Uterus (tissue), 2 donors: ENCODE measurements at regions not wholly inside any gene's neighbourhood (a gene's known extent, or its start where the extent isn't known, plus 50 kb on each side); places are given as distances from the start of the nearest gene placed in this dataset.

Experiments used
- POLR2A ChIP-seq, 2 donors: fragments of 450-650 bp; IDR thresholded peaks; one replicate each; pipeline ENCODE4 v1.6.1; 2016; ENCODE audit warnings: antibody characterized with exemption in 2 of 2, mild to moderate bottlenecking in 1 of 2, moderate library complexity in 1 of 2
- TF ChIP-seq, protein P1 (sequence below), 4 experiments: fragments of 200-600 bp in 2 of 4; fragments of 450-650 bp in 2 of 4; sonication (generic) in 2 of 4; IDR thresholded peaks; one replicate each; pipeline ENCODE4 v1.5.1; 2016 to 2019; ENCODE audit warnings: antibody characterized with exemption in 4 of 4, mild to moderate bottlenecking in 2 of 4, moderate library complexity in 1 of 4

GRCh38 chr2:228942856-228943255 lies 328.2 kb downstream of the PID1 start:
- TF ChIP-seq, protein P1, sequence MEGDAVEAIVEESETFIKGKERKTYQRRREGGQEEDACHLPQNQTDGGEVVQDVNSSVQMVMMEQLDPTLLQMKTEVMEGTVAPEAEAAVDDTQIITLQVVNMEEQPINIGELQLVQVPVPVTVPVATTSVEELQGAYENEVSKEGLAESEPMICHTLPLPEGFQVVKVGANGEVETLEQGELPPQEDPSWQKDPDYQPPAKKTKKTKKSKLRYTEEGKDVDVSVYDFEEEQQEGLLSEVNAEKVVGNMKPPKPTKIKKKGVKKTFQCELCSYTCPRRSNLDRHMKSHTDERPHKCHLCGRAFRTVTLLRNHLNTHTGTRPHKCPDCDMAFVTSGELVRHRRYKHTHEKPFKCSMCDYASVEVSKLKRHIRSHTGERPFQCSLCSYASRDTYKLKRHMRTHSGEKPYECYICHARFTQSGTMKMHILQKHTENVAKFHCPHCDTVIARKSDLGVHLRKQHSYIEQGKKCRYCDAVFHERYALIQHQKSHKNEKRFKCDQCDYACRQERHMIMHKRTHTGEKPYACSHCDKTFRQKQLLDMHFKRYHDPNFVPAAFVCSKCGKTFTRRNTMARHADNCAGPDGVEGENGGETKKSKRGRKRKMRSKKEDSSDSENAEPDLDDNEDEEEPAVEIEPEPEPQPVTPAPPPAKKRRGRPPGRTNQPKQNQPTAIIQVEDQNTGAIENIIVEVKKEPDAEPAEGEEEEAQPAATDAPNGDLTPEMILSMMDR (IDR thresholded peaks at IDR 0.05), result no peak
- TF ChIP-seq POLR2A (IDR thresholded peaks at IDR 0.05), result no peak
